ENCODE measurements at regions not wholly inside any gene's neighbourhood (a gene's known extent, or its start where the extent isn't known, plus 50 kb on each side); places are given as distances from the start of the nearest gene placed in this dataset.

DNA sequence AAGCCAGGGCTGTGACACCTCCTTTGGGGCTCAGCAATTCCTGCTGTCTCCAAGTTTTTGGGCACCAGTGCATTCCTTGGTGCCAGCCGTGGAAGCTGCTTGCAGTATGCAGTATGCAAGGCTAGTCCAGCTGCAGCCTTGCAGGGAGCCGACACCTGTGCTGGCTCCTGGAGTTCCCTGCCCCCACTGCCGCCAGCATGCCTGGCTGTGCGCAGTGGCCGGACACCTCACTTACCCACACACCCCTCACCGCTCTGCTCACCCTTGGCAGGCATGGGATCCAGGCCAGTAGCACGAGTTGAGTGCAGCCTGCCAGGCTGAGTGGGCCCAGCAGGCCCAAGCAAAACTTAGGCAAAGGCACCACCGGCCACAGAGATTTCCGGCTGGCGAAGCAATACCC lies 77.4 kb downstream of the SAMD9 start:
- H3K9ac ChIP-seq, result no peak overlapping the region
- POLR2A ChIA-PET, result no interaction called here
- DNase-seq, result no peak
- H3K79me2 ChIP-seq (ENCODE audit: insufficient read depth), result no peaks in the 10 kb centered on the region
- TF ChIP-seq FOXM1 (IDR thresholded peaks at IDR 0.05; ENCODE audit: low read depth) (no peak), RFX5 (IDR thresholded peaks at IDR 0.05; ENCODE audit: low read length) (no peak), SIN3A (IDR thresholded peaks at IDR 0.05; ENCODE audit: borderline replicate concordance, low read depth, low read length) (no peak), GATA2 (CRISPR knock-in tag; IDR thresholded peaks at IDR 0.05) (no peak), JUND (IDR thresholded peaks at IDR 0.05) (no peak)
- TF ChIP-seq, protein P1, sequence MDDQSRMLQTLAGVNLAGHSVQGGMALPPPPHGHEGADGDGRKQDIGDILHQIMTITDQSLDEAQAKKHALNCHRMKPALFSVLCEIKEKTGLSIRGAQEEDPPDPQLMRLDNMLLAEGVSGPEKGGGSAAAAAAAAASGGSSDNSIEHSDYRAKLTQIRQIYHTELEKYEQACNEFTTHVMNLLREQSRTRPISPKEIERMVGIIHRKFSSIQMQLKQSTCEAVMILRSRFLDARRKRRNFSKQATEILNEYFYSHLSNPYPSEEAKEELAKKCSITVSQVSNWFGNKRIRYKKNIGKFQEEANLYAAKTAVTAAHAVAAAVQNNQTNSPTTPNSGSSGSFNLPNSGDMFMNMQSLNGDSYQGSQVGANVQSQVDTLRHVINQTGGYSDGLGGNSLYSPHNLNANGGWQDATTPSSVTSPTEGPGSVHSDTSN (IDR thresholded peaks at IDR 0.05), result no peak
- TF ChIP-seq, protein P2, sequence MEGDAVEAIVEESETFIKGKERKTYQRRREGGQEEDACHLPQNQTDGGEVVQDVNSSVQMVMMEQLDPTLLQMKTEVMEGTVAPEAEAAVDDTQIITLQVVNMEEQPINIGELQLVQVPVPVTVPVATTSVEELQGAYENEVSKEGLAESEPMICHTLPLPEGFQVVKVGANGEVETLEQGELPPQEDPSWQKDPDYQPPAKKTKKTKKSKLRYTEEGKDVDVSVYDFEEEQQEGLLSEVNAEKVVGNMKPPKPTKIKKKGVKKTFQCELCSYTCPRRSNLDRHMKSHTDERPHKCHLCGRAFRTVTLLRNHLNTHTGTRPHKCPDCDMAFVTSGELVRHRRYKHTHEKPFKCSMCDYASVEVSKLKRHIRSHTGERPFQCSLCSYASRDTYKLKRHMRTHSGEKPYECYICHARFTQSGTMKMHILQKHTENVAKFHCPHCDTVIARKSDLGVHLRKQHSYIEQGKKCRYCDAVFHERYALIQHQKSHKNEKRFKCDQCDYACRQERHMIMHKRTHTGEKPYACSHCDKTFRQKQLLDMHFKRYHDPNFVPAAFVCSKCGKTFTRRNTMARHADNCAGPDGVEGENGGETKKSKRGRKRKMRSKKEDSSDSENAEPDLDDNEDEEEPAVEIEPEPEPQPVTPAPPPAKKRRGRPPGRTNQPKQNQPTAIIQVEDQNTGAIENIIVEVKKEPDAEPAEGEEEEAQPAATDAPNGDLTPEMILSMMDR (IDR thresholded peaks at IDR 0.05), result no peak
- TF ChIP-seq, protein P3, sequence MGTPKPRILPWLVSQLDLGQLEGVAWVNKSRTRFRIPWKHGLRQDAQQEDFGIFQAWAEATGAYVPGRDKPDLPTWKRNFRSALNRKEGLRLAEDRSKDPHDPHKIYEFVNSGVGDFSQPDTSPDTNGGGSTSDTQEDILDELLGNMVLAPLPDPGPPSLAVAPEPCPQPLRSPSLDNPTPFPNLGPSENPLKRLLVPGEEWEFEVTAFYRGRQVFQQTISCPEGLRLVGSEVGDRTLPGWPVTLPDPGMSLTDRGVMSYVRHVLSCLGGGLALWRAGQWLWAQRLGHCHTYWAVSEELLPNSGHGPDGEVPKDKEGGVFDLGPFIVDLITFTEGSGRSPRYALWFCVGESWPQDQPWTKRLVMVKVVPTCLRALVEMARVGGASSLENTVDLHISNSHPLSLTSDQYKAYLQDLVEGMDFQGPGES (IDR thresholded peaks at IDR 0.05; ENCODE audit: low read depth, low read length), result no peak
- no peaks in the 10 kb centered on the region for H4K20me1 ChIP-seq (ENCODE audit: insufficient read depth)
- no peaks in the 10 kb centered on the region for H3K36me3 ChIP-seq (replicated peaks in 1 of 2; ENCODE audit: control insufficient read depth in 1 of 2, insufficient read depth in 2 of 2, low read length in 1 of 2)
- peaks cover 5% of the 10 kb centered on the region for H3F3A ChIP-seq (replicated peaks; ENCODE audit: insufficient read depth)
- no peaks in the 10 kb centered on the region for H3K27me3 ChIP-seq (ENCODE audit: insufficient read depth)
- peaks cover 3 to 5% of the 10 kb centered on the region in 2 experiments; a peak in 2 of 4 replicates for H3K4me1 ChIP-seq (ENCODE audit: control insufficient read depth in 1 of 2, insufficient read depth in 2 of 2, low read depth in 1 of 2, low read length in 1 of 2)
- 85% methylated on average over 8 of the region's 10 CpGs for WGBS (ENCODE audit: low lambda C conversion rate)
- no peak overlapping the region for H3K4me2 ChIP-seq
- H2AFZ ChIP-seq (ENCODE audit: low read depth), result no peak overlapping the region
- no peaks in the 10 kb centered on the region for H3K9me2 ChIP-seq
- no peak overlapping the region for H3K4me3 ChIP-seq (ENCODE audit: low read depth in 2 of 2, low read length in 1 of 2)
- no peak overlapping the region for H3K27ac ChIP-seq (ENCODE audit: low read depth in 2 of 2, low read length in 1 of 2)
- H3K9me3 ChIP-seq, result no peaks in the 10 kb centered on the region
- CTCF ChIA-PET, result interaction anchor here (0.9 to 2.4 kb wide), 2 partner anchors 180 to 208 kb away, joined by 3 to 7 read pairs; no protein-coding TSS in a partner anchor

DNA sequence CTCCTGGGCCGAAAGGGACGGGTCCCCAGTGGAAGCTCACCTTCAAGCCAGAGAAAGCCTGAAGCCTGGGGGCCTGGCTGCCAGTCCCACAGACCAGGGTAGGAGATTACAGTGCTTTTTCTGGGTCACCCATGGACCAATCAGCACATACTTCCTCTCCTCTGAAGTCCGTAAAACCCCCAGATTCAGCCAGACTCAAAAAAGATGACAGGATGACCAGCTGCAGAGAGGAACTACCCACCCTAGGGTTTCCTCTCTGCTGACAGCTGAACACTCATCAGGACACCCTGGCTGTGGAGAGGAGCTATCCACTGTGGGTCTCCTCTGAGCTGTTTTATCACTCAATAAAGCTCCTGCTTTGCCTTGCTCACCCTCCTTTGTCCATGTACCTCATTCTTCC lies 78.0 kb downstream of the SAMD9 start:
- peaks cover 5% of the 10 kb centered on the region for H3F3A ChIP-seq (replicated peaks; ENCODE audit: insufficient read depth)
- H3K27ac ChIP-seq (ENCODE audit: low read depth in 2 of 2, low read length in 1 of 2), result no peak overlapping the region
- DNase-seq, result no peak
- H4K20me1 ChIP-seq (ENCODE audit: insufficient read depth), result no peaks in the 10 kb centered on the region
- ChIA-PET POLR2A (no interaction called here), CTCF (interaction anchor here (2.4 kb wide), 1 partner anchor 207 kb away, joined by 7 read pairs; no protein-coding TSS in a partner anchor)
- 96% methylated on average over 3 of the region's 3 CpGs for WGBS (ENCODE audit: low lambda C conversion rate)
- H3K9ac ChIP-seq, result no peak overlapping the region
- no peaks in the 10 kb centered on the region for H3K9me2 ChIP-seq
- H2AFZ ChIP-seq (ENCODE audit: low read depth), result no peak overlapping the region
- H3K27me3 ChIP-seq (ENCODE audit: insufficient read depth), result no peaks in the 10 kb centered on the region
- no peaks in the 10 kb centered on the region for H3K36me3 ChIP-seq (replicated peaks in 1 of 2; ENCODE audit: control insufficient read depth in 1 of 2, insufficient read depth in 2 of 2, low read length in 1 of 2)
- H3K4me3 ChIP-seq (ENCODE audit: low read depth in 2 of 2, low read length in 1 of 2), result no peak overlapping the region
- peaks cover 3 to 5% of the 10 kb centered on the region in 2 experiments; a peak in 2 of 4 replicates for H3K4me1 ChIP-seq (ENCODE audit: control insufficient read depth in 1 of 2, insufficient read depth in 2 of 2, low read depth in 1 of 2, low read length in 1 of 2)
- no peak overlapping the region for H3K4me2 ChIP-seq
- H3K9me3 ChIP-seq, result no peaks in the 10 kb centered on the region
- no peaks in the 10 kb centered on the region for H3K79me2 ChIP-seq (ENCODE audit: insufficient read depth)
- TF ChIP-seq FOXJ3 (CRISPR knock-in tag; IDR thresholded peaks at IDR 0.05) (no peak), TEAD4 (IDR thresholded peaks at IDR 0.05; ENCODE audit: borderline replicate concordance, insufficient read depth) (no peak), SMC3 (IDR thresholded peaks at IDR 0.05; ENCODE audit: low read depth, low read length) (no peak), POLR2AphosphoS5 (IDR thresholded peaks at IDR 0.05; ENCODE audit: low read depth, low read length) (no peak)
- TF ChIP-seq, protein P4, sequence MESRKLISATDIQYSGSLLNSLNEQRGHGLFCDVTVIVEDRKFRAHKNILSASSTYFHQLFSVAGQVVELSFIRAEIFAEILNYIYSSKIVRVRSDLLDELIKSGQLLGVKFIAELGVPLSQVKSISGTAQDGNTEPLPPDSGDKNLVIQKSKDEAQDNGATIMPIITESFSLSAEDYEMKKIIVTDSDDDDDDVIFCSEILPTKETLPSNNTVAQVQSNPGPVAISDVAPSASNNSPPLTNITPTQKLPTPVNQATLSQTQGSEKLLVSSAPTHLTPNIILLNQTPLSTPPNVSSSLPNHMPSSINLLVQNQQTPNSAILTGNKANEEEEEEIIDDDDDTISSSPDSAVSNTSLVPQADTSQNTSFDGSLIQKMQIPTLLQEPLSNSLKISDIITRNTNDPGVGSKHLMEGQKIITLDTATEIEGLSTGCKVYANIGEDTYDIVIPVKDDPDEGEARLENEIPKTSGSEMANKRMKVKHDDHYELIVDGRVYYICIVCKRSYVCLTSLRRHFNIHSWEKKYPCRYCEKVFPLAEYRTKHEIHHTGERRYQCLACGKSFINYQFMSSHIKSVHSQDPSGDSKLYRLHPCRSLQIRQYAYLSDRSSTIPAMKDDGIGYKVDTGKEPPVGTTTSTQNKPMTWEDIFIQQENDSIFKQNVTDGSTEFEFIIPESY (IDR thresholded peaks at IDR 0.05; ENCODE audit: borderline replicate concordance, low read depth), result no peak

Measured in SK-N-SH (cell line).